Muscle layer of colon (tissue), 2 donors: ENCODE measurements at regions not wholly inside any gene's neighbourhood (a gene's known extent, or its start where the extent isn't known, plus 50 kb on each side); places are given as distances from the start of the nearest gene placed in this dataset.

Source experiments
- H3K27ac ChIP-seq: one replicate; pipeline ENCODE4 v1.7.0; 2013; ENCODE audit warnings: low read depth, mild to moderate bottlenecking, low read length, moderate library complexity
- H3K27me3 ChIP-seq, 2 donors: one replicate each; pipeline ENCODE4 v1.7.0; 2013; ENCODE audit warnings: low read length in 2 of 2, mild to moderate bottlenecking in 2 of 2; ENCODE audit not compliant: insufficient read depth in 2 of 2, control insufficient read depth in 1 of 2
- H3K36me3 ChIP-seq: one replicate; pipeline ENCODE4 v1.7.0; 2013; ENCODE audit warnings: mild to moderate bottlenecking, low read length; ENCODE audit not compliant: insufficient read depth
- H3K4me1 ChIP-seq: one replicate; pipeline ENCODE4 v1.7.0; 2013; ENCODE audit warnings: mild to moderate bottlenecking, low read length; ENCODE audit not compliant: insufficient read depth
- H3K4me3 ChIP-seq, 2 donors: one replicate each; pipeline ENCODE4 v1.7.0; 2013; ENCODE audit warnings: low read length in 2 of 2, low read depth in 1 of 2, mild to moderate bottlenecking in 1 of 2, moderate library complexity in 1 of 2
- H3K9ac ChIP-seq: one replicate; pipeline ENCODE4 v1.7.0; 2013; ENCODE audit warnings: low read length
- H3K9me3 ChIP-seq: one replicate; pipeline ENCODE4 v1.7.0; 2013; ENCODE audit warnings: mild to moderate bottlenecking, low read length
- donor health status: abdominal sarcoma.
- donor health status: Adenocarcinoma of cecum.

DNA sequence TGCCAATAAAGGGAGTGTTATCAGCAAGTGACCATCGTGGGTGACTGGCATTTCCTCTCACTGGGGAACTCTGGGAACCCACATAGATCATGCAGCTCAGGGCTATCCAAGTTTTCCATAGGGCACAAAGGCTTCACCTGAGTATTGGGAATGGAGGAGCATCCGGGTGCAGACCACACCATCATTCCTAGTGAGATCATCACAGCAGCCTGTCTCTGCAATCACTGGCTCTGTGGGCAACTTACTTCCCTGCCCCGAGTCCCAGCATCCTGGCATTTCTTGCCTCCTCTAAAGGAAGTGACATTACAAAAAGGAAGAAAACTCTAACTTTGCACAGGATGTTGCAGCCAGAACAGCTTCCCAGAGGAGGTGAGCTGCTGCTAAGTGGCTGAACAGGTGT, 80.6 kb upstream of the SHB start:
- H3K4me3 ChIP-seq = no peak overlapping the region
- H3K9me3 ChIP-seq = no peaks in the 10 kb centered on the region
- H3K9ac ChIP-seq = no peak overlapping the region
- peaks cover 8% of the 10 kb centered on the region in 2 donors for H3K27me3 ChIP-seq
- H3K4me1 ChIP-seq = no peaks in the 10 kb centered on the region
- no peak overlapping the region for H3K27ac ChIP-seq
- H3K36me3 ChIP-seq = no peaks in the 10 kb centered on the region

DNA sequence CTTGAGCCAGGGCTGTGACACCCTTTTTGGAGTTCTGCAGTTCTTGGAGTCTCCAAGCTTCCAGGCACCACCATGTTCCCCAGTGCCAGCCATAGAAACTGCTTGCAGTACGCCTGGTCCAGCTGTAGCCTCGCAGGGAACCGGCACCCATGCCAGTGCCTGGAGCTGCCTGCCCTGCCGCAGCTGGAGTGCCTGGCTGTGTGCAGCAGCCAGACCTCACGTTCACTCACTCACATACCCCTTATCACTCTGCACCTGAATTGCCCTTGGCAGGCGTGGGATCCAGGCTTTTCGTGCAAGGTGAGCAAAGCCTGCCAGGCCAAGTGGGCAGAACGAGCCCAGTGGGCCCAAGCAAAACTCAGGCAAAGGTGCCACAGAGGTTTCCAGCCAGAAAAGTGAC, 77.8 kb upstream of the SHB start:
- H3K4me3 ChIP-seq = no peak overlapping the region
- H3K36me3 ChIP-seq = no peaks in the 10 kb centered on the region

DNA sequence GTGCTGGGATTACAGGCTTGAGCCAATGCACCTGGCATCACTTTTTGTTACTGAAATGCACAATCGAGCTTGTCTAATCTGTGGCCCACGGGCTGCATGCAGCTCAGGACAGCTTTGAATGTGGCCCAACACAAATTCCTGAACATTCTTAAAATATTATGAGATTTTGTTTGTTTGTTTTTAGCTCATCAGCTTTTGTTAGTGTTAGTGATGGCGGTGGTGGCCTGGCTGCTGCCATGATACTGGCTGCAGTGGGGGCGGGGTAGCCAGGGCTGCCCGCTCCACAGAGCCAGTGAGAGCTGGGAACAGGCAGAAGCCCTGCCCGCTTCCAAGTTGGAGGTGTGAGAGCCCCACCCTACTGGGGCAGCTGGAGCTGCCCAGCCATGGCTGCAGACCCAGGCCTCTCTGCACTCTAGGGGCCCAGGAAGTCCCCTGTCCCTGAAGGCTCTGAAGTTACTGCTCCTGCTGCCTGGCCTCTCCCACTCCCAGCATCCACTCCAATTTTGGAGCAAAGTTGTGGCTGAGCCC, 76.6 kb upstream of the SHB start:
- no peaks in the 10 kb centered on the region for H3K9me3 ChIP-seq
- H3K4me3 ChIP-seq = no peak overlapping the region
- peaks cover 2 to 8% of the 10 kb centered on the region in 2 donors for H3K27me3 ChIP-seq
- no peak overlapping the region for H3K27ac ChIP-seq
- no peak overlapping the region for H3K9ac ChIP-seq
- no peaks in the 10 kb centered on the region for H3K36me3 ChIP-seq
- H3K4me1 ChIP-seq = no peaks in the 10 kb centered on the region

More for the DNA sequence above, 77.8 kb upstream of the SHB start:
- H3K27me3 ChIP-seq = peaks cover 8% of the 10 kb centered on the region in 2 donors
- no peaks in the 10 kb centered on the region for H3K4me1 ChIP-seq
- H3K27ac ChIP-seq = no peak overlapping the region
- no peak overlapping the region for H3K9ac ChIP-seq
- H3K9me3 ChIP-seq = no peaks in the 10 kb centered on the region

DNA sequence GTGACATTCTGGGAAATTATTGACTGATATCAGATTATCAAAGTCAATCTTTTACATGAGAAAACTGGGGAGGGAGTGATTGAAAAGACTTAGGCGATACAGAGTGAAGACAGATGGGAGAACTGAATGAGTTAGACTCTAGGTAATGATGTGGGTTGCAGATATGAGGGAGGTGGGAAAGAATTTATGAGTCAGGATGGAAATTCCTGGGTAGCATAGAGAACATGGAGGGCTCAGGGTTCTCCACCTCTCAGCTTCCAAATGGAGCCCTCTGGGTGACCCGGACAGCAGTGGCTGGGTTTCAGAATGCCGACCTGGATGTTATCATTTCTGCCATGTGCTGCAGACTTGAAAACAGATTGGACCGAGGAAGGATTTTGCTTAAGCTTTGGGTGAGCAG, 75.4 kb upstream of the SHB start:
- H3K9ac ChIP-seq = no peak overlapping the region
- H3K4me1 ChIP-seq = no peaks in the 10 kb centered on the region
- H3K36me3 ChIP-seq = no peaks in the 10 kb centered on the region
- no peak overlapping the region for H3K27ac ChIP-seq
- no peaks in the 10 kb centered on the region for H3K9me3 ChIP-seq
- H3K4me3 ChIP-seq = no peak overlapping the region
- peaks cover 0 to 8% of the 10 kb centered on the region in 2 donors for H3K27me3 ChIP-seq

DNA sequence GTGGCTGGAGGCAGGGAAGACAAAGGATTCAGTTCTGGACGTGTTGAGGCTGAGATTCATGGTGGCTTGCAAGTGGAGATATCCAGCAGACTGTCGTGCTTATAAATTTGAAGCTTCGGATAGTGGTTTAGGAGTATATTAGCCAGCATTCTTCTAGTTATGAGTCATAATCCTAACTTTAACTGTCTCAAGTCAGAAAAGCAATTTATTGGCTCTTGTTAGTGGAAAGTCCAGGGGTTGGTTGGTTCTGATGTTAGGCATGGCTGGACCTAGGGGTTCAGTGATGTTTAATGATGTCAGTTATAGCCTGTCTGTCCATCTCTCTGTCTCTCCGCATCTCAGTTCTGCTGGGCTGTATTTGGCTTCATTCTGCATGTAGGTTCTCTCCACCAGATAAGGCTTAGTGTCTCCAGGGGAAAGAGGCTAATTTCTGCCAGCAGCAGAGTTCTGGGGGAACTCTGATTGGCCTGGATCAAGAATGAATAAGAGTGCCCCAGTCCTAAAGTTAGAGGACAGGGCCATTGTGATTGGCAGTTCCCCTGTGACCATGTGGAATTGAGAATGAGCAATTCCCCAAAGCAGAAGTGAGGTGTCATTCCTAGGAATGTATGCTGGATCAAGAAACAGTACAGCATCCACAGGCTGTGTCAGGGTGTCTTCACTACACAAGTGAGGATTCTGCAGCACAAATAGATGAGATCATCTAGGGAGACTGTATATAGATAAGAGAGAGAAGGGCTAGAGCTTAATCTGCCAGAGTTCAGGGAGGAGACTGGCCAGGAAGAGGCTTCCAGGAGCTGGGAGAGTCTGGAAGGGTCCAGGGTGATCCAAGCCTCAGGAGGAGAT, 72.9 kb upstream of the SHB start:
- Histone ChIP-seq H3K9me3 (no peaks in the 10 kb centered on the region), H3K9ac (no peak overlapping the region), H3K27me3 (peaks cover 0 to 8% of the 10 kb centered on the region in 2 donors), H3K4me1 (no peaks in the 10 kb centered on the region), H3K4me3 (no peak overlapping the region), H3K36me3 (no peaks in the 10 kb centered on the region), H3K27ac (no peak overlapping the region)

DNA sequence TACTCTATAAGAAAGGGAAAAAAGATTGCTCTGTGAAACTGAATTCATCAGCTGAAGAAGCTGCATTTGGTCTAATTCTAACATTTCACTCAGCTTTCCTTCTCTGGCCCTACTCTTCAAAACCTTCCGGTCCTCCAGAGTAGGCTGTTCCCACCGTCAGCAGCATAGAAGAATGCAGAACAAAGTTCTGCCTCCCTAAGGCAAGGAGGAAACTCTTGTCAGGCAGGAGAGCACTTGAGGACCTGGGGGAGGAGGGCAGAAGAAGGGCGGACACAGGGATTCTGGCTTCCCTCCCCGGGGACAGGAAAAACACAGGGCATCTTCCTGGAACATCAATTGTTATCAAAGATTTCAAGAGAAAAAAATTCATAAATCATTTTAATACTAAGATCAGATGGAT, 69.2 kb upstream of the SHB start:
- Histone ChIP-seq H3K9me3 (no peaks in the 10 kb centered on the region), H3K4me1 (no peaks in the 10 kb centered on the region), H3K4me3 (no peak overlapping the region), H3K36me3 (no peaks in the 10 kb centered on the region), H3K9ac (no peak overlapping the region), H3K27ac (no peak overlapping the region), H3K27me3 (no peaks in the 10 kb centered on the region)

DNA sequence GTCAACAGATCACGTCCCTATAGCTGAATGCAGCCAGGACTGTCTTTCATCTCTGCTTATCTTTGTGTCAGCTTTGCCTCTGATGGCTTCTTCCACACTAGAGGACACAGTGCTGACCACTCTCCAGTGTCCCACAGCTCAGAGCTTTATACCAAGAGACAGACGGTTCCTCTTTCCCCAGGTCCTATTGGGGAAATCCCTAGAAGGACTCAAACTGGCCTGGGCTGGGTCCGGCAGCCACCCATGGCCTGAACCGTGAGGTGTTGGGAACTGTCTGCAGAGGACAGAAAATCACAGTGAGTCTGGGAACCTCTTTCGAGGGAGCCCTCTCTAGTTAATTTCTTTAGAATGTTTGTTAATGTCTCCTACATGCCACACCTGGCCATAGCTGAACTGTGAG, 68.3 kb upstream of the SHB start:
- no peaks in the 10 kb centered on the region for H3K27me3 ChIP-seq
- H3K4me3 ChIP-seq = no peak overlapping the region
- no peaks in the 10 kb centered on the region for H3K4me1 ChIP-seq
- no peaks in the 10 kb centered on the region for H3K9me3 ChIP-seq
- H3K27ac ChIP-seq = no peak overlapping the region
- H3K36me3 ChIP-seq = no peaks in the 10 kb centered on the region
- no peak overlapping the region for H3K9ac ChIP-seq

DNA sequence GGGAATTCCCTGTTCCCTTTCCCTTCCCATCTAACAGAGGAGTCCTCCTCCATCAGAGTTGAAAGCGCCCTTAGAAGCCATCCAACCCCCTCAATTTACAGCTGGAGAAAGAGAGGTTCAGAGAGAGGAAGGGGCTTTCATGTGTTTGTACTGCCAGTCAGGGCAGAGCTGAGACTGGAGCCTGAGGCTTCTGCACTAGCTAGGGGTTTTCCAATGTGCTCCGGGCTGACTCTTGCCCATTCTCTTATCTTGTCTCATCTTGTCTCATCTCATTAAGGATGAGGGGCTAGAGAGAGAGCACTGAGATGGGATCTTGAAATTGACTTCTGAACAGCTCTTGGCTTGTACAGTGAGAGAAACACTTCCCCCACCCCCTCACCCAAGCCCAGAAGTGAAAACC, 67.4 kb upstream of the SHB start:
- Histone ChIP-seq H3K9ac (no peak overlapping the region), H3K27ac (no peak overlapping the region), H3K27me3 (no peaks in the 10 kb centered on the region), H3K4me1 (no peaks in the 10 kb centered on the region), H3K9me3 (no peaks in the 10 kb centered on the region), H3K36me3 (no peaks in the 10 kb centered on the region), H3K4me3 (no peak overlapping the region)

DNA sequence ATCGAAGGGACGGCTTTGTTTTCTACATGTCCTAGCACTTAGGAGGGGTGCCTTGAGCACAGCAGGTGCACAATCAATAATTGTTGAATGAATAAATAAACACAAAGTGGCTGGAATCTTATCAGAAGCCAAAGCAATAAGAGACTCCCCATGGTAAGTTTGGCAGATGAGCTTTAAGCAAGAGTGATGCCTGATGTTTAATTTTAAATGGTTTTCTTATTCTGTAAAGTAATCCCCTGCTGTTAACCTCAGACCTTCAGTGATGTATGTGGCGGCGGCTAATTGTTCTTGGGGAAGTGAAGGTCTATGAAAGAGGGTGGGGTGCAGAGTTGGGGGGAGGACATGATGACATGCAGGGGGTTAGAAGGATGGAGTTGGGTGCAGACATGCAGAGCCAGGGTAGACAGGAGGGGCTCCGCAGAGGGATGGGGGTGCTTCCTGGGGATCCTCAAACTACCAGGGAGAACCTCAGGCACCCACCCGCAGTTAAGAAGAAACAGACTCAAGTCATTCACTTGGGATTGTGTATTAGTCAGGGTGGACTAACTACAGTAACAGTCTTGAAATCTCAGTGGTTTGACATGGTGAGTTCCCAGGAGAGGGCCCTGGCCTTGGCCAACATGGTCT, 65.7 kb upstream of the SHB start:
- no peak overlapping the region for H3K9ac ChIP-seq
- no peaks in the 10 kb centered on the region for H3K27me3 ChIP-seq
- H3K27ac ChIP-seq = no peak overlapping the region
- H3K4me1 ChIP-seq = no peaks in the 10 kb centered on the region
- no peak overlapping the region for H3K4me3 ChIP-seq
- H3K9me3 ChIP-seq = no peaks in the 10 kb centered on the region
- H3K36me3 ChIP-seq = no peaks in the 10 kb centered on the region

DNA sequence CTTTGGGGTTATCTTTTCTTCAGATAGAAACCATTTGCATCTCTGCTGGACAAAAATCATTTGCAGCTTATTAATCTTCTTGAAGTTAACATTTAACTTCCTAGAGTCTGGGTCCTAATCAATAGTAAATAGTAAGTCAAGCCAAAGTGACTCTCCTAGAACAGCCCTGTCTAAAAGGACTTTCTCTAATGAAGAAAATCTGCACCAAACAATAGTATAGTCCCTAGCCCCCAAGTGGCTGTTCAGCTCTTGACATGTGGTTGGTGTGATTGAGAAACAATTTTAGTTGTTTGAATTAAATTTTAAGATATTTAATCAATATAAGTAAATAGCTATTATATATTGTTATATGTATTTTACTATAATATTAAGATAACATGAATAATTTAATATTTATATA, 64.6 kb upstream of the SHB start:
- Histone ChIP-seq H3K4me1 (no peaks in the 10 kb centered on the region), H3K9ac (no peak overlapping the region), H3K27me3 (no peaks in the 10 kb centered on the region), H3K9me3 (no peaks in the 10 kb centered on the region), H3K4me3 (no peak overlapping the region), H3K36me3 (no peaks in the 10 kb centered on the region), H3K27ac (no peak overlapping the region)

DNA sequence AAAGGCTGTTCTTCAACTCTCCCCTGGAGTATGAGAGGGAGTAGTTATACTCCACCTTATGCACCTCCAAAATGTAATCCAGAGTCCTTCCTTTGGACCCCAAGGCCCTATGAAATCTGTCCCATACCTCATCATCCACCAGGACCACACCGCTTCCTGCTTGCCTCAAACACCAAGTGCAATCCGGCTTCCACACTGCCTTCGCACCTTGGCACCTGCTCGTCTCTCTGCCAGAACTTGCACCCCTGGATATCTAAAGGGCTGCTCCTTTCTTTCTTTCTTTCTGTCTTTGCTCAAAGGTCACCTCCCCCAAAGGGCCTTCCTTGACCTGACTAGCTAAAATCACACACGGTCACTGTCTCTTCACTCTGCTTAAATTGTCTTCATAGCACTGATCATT, 63.9 kb upstream of the SHB start:
- Histone ChIP-seq H3K9ac (no peak overlapping the region), H3K4me1 (no peaks in the 10 kb centered on the region), H3K27me3 (no peaks in the 10 kb centered on the region), H3K4me3 (no peak overlapping the region), H3K9me3 (no peaks in the 10 kb centered on the region), H3K27ac (no peak overlapping the region), H3K36me3 (no peaks in the 10 kb centered on the region)
